OCI-LY3 (cell line): ENCODE measurements at regions not wholly inside any gene's neighbourhood (a gene's known extent, or its start where the extent isn't known, plus 50 kb on each side); places are given as distances from the start of the nearest gene placed in this dataset.

Source experiments
- EZH2phosphoT487 ChIP-seq: fragments of 200-600 bp; shearing (Covaris generic); IDR thresholded peaks from 2 replicates; pipeline ENCODE4 v1.6.1; 2018; ENCODE audit warnings: antibody characterized with exemption, mixed run types, low read depth
- TF ChIP-seq, protein P1 (sequence below): fragments of 200-600, 300-600 bp; sonication (generic); IDR thresholded peaks from 2 replicates; pipeline ENCODE4 v1.5.1; 2014; ENCODE audit warnings: antibody characterized with exemption, low read length, low read depth

DNA sequence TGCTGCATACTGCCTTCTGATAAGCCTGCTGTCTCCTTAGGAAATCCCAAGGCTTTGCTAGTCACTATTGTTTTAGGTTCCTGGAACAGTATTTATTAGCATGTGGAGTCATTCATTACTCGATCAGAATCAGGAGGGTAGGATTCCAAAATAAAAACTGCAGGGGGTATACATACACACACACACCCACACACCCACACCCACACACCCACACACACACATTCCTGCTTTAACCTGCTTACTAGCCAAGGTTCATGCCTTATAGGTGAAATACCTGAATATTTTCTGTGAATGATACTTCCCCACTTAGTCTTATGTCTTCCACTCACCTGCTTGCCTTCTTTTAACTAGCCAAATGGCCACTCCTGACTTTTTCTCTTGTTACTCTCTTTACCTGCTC lies 325.1 kb downstream of the ADGRL2 start:
- TF ChIP-seq, protein P1, sequence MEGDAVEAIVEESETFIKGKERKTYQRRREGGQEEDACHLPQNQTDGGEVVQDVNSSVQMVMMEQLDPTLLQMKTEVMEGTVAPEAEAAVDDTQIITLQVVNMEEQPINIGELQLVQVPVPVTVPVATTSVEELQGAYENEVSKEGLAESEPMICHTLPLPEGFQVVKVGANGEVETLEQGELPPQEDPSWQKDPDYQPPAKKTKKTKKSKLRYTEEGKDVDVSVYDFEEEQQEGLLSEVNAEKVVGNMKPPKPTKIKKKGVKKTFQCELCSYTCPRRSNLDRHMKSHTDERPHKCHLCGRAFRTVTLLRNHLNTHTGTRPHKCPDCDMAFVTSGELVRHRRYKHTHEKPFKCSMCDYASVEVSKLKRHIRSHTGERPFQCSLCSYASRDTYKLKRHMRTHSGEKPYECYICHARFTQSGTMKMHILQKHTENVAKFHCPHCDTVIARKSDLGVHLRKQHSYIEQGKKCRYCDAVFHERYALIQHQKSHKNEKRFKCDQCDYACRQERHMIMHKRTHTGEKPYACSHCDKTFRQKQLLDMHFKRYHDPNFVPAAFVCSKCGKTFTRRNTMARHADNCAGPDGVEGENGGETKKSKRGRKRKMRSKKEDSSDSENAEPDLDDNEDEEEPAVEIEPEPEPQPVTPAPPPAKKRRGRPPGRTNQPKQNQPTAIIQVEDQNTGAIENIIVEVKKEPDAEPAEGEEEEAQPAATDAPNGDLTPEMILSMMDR, result no peak
- no peak for TF ChIP-seq EZH2phosphoT487
